Left colon (tissue), 2 donors: ENCODE measurements at regions not wholly inside any gene's neighbourhood (a gene's known extent, or its start where the extent isn't known, plus 50 kb on each side); places are given as distances from the start of the nearest gene placed in this dataset.
"Not testable (repeated sequence)": the region's sequence is repeated elsewhere in the genome, so short reads cannot be mapped to it uniquely, and the experiment has no call there.

ENCODE experiments used
- ATAC-seq: fragments of 200-7000 bp; cut with Tn5 transposase; one replicate; pipeline ENCODE4 v1.9.1; 2020; ENCODE audit warnings: mild to moderate bottlenecking, moderate library complexity
- DNase-seq, 2 donors: peaks; one replicate each; pipeline ENCODE4 v3.0.0-alpha.2; 2020
- intact Hi-C, 2 donors: fragments of 100-400 bp; cut with DNase I in 1 of 2; cut with micrococcal nuclease in 1 of 2; formaldehyde crosslinking; loops; one replicate each; pipeline versions ENCODE4 v1.11.2 to v1.14.0; 2022; cut with DNase I, micrococcal nuclease
- donor health status: DM: no; HTN: no; CAD: no.
- donor health status: DM: yes; HTN: yes; CAD: no.

GRCh38 chr9:101951598-101951997 lies 213.2 kb upstream of the GRIN3A start:
- DNase-seq, result no peak

GRCh38 chr9:101931756-101932155 lies 193.3 kb upstream of the GRIN3A start:
- DNase-seq (no peak), ATAC-seq (no peak)
- intact Hi-C loops, result no loop called here

More at GRCh38 chr9:101951598-101951997, 213.2 kb upstream of the GRIN3A start:
- no peak for ATAC-seq
- intact Hi-C loops, result no loop called here

GRCh38 chr9:101930783-101931182 lies 192.3 kb upstream of the GRIN3A start:
- no peak for DNase-seq
- intact Hi-C loops, result no loop called here
- no peak for ATAC-seq

GRCh38 chr9:101925498-101925897 lies 187.1 kb upstream of the GRIN3A start:
- no peak for ATAC-seq
- no peak for DNase-seq
- intact Hi-C loops, result no loop called here

GRCh38 chr9:101923451-101923850 lies 185.0 kb upstream of the GRIN3A start:
- ATAC-seq, result no peak
- DNase-seq, result no peak
- intact Hi-C loops, result no loop called here

- ATAC-seq, intact Hi-C loops, DNase-seq: not testable (repeated sequence)
Measured at GRCh38 chr9:101916948-101917347, 178.5 kb upstream of the GRIN3A start.

GRCh38 chr9:101915482-101915881 lies 177.0 kb upstream of the GRIN3A start:
- ATAC-seq (no peak), DNase-seq (no peak)
- intact Hi-C loops, result no loop called here

- intact Hi-C loops, result no loop called here
- ATAC-seq (no peak), DNase-seq (no peak)
Measured at GRCh38 chr9:101912698-101913097, 174.3 kb upstream of the GRIN3A start.

GRCh38 chr9:101907466-101907865 lies 169.0 kb upstream of the GRIN3A start:
- no peak for DNase-seq
- ATAC-seq, result no peak
- intact Hi-C loops, result no loop called here

GRCh38 chr9:101904845-101905244 lies 166.4 kb upstream of the GRIN3A start:
- DNase-seq (no peak), ATAC-seq (no peak)
- intact Hi-C loops, result no loop called here

- intact Hi-C loops, result no loop called here
- ATAC-seq (no peak), DNase-seq (no peak)
Measured at GRCh38 chr9:101902051-101902450, 163.6 kb upstream of the GRIN3A start.

GRCh38 chr9:101897196-101897595 lies 158.7 kb upstream of the GRIN3A start:
- DNase-seq, result no peak
- ATAC-seq, result peak; percentile 49
- intact Hi-C loops, result no loop called here

- ATAC-seq, result peak; percentile 92
- intact Hi-C loops, result no loop called here
- DNase-seq, result no peak
Measured at GRCh38 chr9:101893661-101894646, 155.5 kb upstream of the GRIN3A start.

- no peak for ATAC-seq
- intact Hi-C loops, result no loop called here
Measured at GRCh38 chr9:101881508-101881907, 143.1 kb upstream of the GRIN3A start.

GRCh38 chr9:101880846-101881245 lies 142.4 kb upstream of the GRIN3A start:
- no peak for ATAC-seq
- DNase-seq, result no peak
- intact Hi-C loops, result no loop called here

More at GRCh38 chr9:101881508-101881907, 143.1 kb upstream of the GRIN3A start:
- DNase-seq, result no peak

GRCh38 chr9:101878734-101879133 lies 140.3 kb upstream of the GRIN3A start:
- DNase-seq, result no peak
- intact Hi-C loops, result no loop called here
- no peak for ATAC-seq

GRCh38 chr9:101877439-101877838 lies 139.0 kb upstream of the GRIN3A start:
- intact Hi-C loops, result no loop called here
- no peak for DNase-seq
- no peak for ATAC-seq

GRCh38 chr9:101861472-101861871 lies 123.0 kb upstream of the GRIN3A start:
- intact Hi-C loops, result no loop called here
- DNase-seq, result no peak
- ATAC-seq, result no peak

GRCh38 chr9:101860920-101861319 lies 122.5 kb upstream of the GRIN3A start:
- DNase-seq, result no peak
- intact Hi-C loops, result no loop called here
- no peak for ATAC-seq

- intact Hi-C loops, result no loop called here
- ATAC-seq (no peak), DNase-seq (no peak)
Measured at GRCh38 chr9:101859620-101860019, 121.2 kb upstream of the GRIN3A start.

GRCh38 chr9:101858026-101858425 lies 119.6 kb upstream of the GRIN3A start:
- DNase-seq, result no peak
- intact Hi-C loops, result no loop called here
- ATAC-seq, result no peak
